Endothelial cell of umbilical vein (primary cell): ENCODE measurements at regions not wholly inside any gene's neighbourhood (a gene's known extent, or its start where the extent isn't known, plus 50 kb on each side); places are given as distances from the start of the nearest gene placed in this dataset.

ENCODE experiments used
- BruUV-seq: library from RNA; stranded (reverse); fragments of 400-500 nt; replicated peaks from 2 replicates; lab custom pipeline; 2021; lab: Mats Ljungman, UMichigan
- CTCF ChIA-PET: fragments of 300-600, 350-600 bp; sonication (Branson Sonifier 250); formaldehyde crosslinking; loops from one replicate; lab custom pipeline; 2021; ENCODE audit warnings: antibody characterized with exemption, inconsistent platforms; lab: Charles Lee
- POLR2A ChIA-PET: fragments of 300-600, 350-600 bp; sonication (Branson Sonifier 250); formaldehyde crosslinking; loops from one replicate; lab custom pipeline; 2021; ENCODE audit warnings: antibody characterized with exemption, inconsistent platforms; lab: Charles Lee
- DNase-seq: peaks from one replicate; pipeline ENCODE4 v3.0.0-alpha.2; 2011; ENCODE audit warnings: low read depth, low spot score
- FAIRE-seq: peaks from 2 replicates; lab custom pipeline; 2011; peaks lifted over from hg19 to GRCh38; lab: Jason Lieb, UNC
- H2AFZ ChIP-seq: 2 replicates; pipeline ENCODE4 v1.6.0; 2012; ENCODE audit warnings: low read depth, low read length, control low read depth, inconsistent platforms
- H3K27ac ChIP-seq: 2 replicates; pipeline ENCODE4 v1.5.1; 2011; ENCODE audit warnings: low read depth, mild to moderate bottlenecking, control low read depth, low read length, moderate library complexity; ENCODE audit not compliant: insufficient read depth
- H3K27me3 ChIP-seq, 2 experiments: 2 replicates each; pipeline versions ENCODE4 v1.6.0 to v1.6.1; 2011; ENCODE audit warnings: low read length in 2 of 2, mixed read lengths in 1 of 2; ENCODE audit not compliant: control insufficient read depth in 2 of 2, insufficient read depth in 2 of 2
- H3K36me3 ChIP-seq, 2 experiments: 2 replicates in 1 of 2; 3 replicates in 1 of 2; pipeline ENCODE4 v1.5.1; 2011; ENCODE audit warnings: low read length in 2 of 2, mild to moderate bottlenecking in 1 of 2, moderate library complexity in 1 of 2; ENCODE audit not compliant: control insufficient read depth in 2 of 2, insufficient read depth in 2 of 2; ENCODE audit errors: extremely low read depth in 1 of 2
- H3K4me1 ChIP-seq: 3 replicates; pipeline ENCODE4 v1.5.1; 2011; ENCODE audit warnings: mild to moderate bottlenecking, low read length; ENCODE audit not compliant: control insufficient read depth, insufficient read depth; ENCODE audit errors: extremely low read depth
- H3K4me2 ChIP-seq: 2 replicates; pipeline ENCODE4 v1.6.1; 2011; ENCODE audit warnings: low read length, control low read depth, mixed read lengths; ENCODE audit not compliant: insufficient read depth
- H3K4me3 ChIP-seq, 3 experiments: fragments of 200-600 bp in 1 of 3; sonication (generic), shearing (Covaris generic) in 1 of 3; replicated peaks in 1 of 3; 2 replicates each; pipeline ENCODE4 v1.5.1; 2011 to 2016; ENCODE audit warnings: control low read depth in 3 of 3, low read length in 3 of 3, mild to moderate bottlenecking in 2 of 3, inconsistent platforms in 1 of 3, low read depth in 1 of 3, moderate library complexity in 1 of 3; ENCODE audit not compliant: insufficient read depth in 1 of 3
- H3K79me2 ChIP-seq: 2 replicates; pipeline ENCODE4 v1.6.0; 2012; ENCODE audit warnings: low read length, inconsistent platforms; ENCODE audit not compliant: control insufficient read depth, insufficient read depth
- H3K9ac ChIP-seq: replicated peaks from 2 replicates; pipeline ENCODE3; 2011; ENCODE audit warnings: low read length, control low read depth; ENCODE audit not compliant: insufficient read depth; ENCODE audit errors: extremely low read depth
- H3K9me1 ChIP-seq: replicated peaks from 3 replicates; pipeline ENCODE4 v1.6.0; 2011; ENCODE audit warnings: mild to moderate bottlenecking, low read length; ENCODE audit not compliant: control insufficient read depth, insufficient read depth; ENCODE audit errors: extremely low read depth
- H3K9me3 ChIP-seq: replicated peaks from 2 replicates; pipeline ENCODE4 v1.5.1; 2012; ENCODE audit warnings: low read length, inconsistent platforms; ENCODE audit not compliant: control insufficient read depth, insufficient read depth
- H4K20me1 ChIP-seq: replicated peaks from 2 replicates; pipeline ENCODE3; 2011; ENCODE audit warnings: mild to moderate bottlenecking, low read length; ENCODE audit not compliant: control insufficient read depth, insufficient read depth; ENCODE audit errors: extremely low read depth
- CTCF ChIP-seq, 2 donors: IDR thresholded peaks; 1 replicate in 1 of 2; 2 replicates in 1 of 2; pipeline ENCODE4 v1.5.1; 2011; ENCODE audit warnings: low read length in 2 of 2, mild to moderate bottlenecking in 2 of 2, moderate library complexity in 2 of 2, control low read depth in 1 of 2, inconsistent platforms in 1 of 2, low read depth in 1 of 2; ENCODE audit not compliant: insufficient read depth in 1 of 2; ENCODE audit errors: extremely low read depth in 1 of 2
- EZH2 ChIP-seq: IDR thresholded peaks from 2 replicates; pipeline ENCODE4 v1.6.1; 2012; ENCODE audit warnings: borderline replicate concordance, low read depth, mild to moderate bottlenecking, moderate library complexity, low read length, inconsistent platforms; ENCODE audit not compliant: severe bottlenecking
- FOS ChIP-seq: IDR thresholded peaks from 2 replicates; pipeline ENCODE4 v1.6.1; 2011; ENCODE audit warnings: mild to moderate bottlenecking, low read length, moderate library complexity, borderline replicate concordance; ENCODE audit not compliant: insufficient read depth
- GATA2 ChIP-seq: IDR thresholded peaks from 2 replicates; pipeline ENCODE4 v1.7.0; 2011; ENCODE audit warnings: low read depth, mild to moderate bottlenecking, moderate library complexity, mixed read lengths, low read length; ENCODE audit not compliant: insufficient read length, insufficient read depth
- MAX ChIP-seq: IDR thresholded peaks from 2 replicates; pipeline ENCODE4 v1.6.1; 2011; ENCODE audit not compliant: insufficient read depth, insufficient read length
- MYC ChIP-seq: IDR thresholded peaks from one replicate; pipeline ENCODE4 v1.6.1; 2011; ENCODE audit warnings: mild to moderate bottlenecking, low read depth, low read length
- POLR2A ChIP-seq: IDR thresholded peaks from 2 replicates; pipeline ENCODE4 v1.6.1; 2012; ENCODE audit warnings: low read depth, mild to moderate bottlenecking, control low read depth, low read length
- POLR2AphosphoS5 ChIP-seq: IDR thresholded peaks from 2 replicates; pipeline ENCODE4 v1.6.1; 2012; ENCODE audit warnings: low read depth, mild to moderate bottlenecking, control low read depth, low read length, moderate library complexity; ENCODE audit not compliant: insufficient read depth
- dilution Hi-C: fragments of 300-500 bp; cut with MboI; formaldehyde crosslinking; loops from one replicate; pipeline ENCODE4 v1.15.0; 2019; ENCODE audit warnings: low sequenced_read_pairs; ENCODE audit not compliant: extremely low pct_ligation_motif_present
- intact Hi-C: fragments of 100-400 bp; cut with micrococcal nuclease; formaldehyde crosslinking; loops from one replicate; pipeline ENCODE4 v1.10.0; 2022

DNA sequence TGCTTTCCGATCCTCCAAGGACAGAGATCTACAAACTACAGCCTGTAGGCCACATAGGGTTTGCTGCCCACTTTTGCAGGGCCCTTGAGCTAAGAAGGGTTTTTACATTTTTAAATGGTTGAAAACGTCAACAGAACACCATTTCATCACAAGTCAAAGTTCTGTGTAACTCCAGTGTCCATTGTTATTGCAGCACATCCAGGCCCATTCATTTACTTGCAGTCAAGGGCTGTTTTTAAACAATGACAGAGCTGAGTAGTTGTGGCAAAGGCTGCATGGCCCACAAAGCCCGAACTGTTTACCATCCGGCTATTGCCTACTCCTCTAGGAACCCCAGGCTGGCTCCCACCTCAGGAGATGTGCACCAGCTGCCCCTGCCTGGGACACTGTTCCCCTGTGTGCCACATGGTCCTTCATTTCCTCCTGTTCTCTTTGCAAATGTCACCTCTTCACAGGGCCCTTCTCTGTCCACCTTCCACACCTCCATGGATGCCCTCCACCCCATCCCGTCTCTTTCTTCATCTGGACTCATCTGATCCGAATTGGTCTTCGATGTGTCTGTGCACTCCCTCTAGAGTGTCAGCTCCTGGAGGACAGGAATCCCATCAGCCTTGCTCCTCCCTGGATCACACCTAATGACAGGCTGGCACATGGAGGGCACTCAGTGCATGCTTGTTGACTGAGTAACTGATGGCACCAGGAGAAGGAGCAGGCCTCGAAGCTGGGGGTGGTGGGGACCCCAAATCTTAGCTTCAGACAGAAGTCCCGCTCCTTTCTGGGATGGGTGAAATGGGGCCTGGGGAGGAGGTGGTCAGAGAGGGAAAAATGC is 69.5 kb upstream of the IQSEC1 start:
- Histone ChIP-seq H2AFZ (no peak overlapping the region), H3K27ac (no peak overlapping the region), H3K9me1 (no peaks in the 10 kb centered on the region), H3K27me3 (no peaks in the 10 kb centered on the region), H4K20me1 (no peaks in the 10 kb centered on the region), H3K79me2 (no peaks in the 10 kb centered on the region), H3K4me1 (no peaks in the 10 kb centered on the region), H3K9me3 (no peaks in the 10 kb centered on the region), H3K4me3 (no peak overlapping the region), H3K9ac (no peak overlapping the region), H3K36me3 (no peaks in the 10 kb centered on the region), H3K4me2 (no peak overlapping the region)
- TF ChIP-seq FOS (no peak), GATA2 (no peak), MAX (no peak), EZH2 (no peak), POLR2A (no peak), POLR2AphosphoS5 (no peak)
- FAIRE-seq, result no peak
- dilution Hi-C loops (no loop called here), intact Hi-C loops (no loop called here)
- ChIA-PET POLR2A (no interaction called here), CTCF (no interaction called here)
- DNase-seq, result no peak
- no TSS peak for BruUV-seq

- Histone ChIP-seq H2AFZ (no peak overlapping the region), H3K79me2 (no peaks in the 10 kb centered on the region), H3K9ac (no peak overlapping the region), H3K4me1 (no peaks in the 10 kb centered on the region), H3K9me3 (no peaks in the 10 kb centered on the region), H3K36me3 (no peaks in the 10 kb centered on the region), H4K20me1 (no peaks in the 10 kb centered on the region), H3K4me3 (no peak overlapping the region), H3K27me3 (no peaks in the 10 kb centered on the region), H3K4me2 (no peak overlapping the region), H3K9me1 (no peaks in the 10 kb centered on the region), H3K27ac (no peak overlapping the region)
- TF ChIP-seq EZH2 (no peak), GATA2 (no peak), MYC (no peak), POLR2A (no peak), POLR2AphosphoS5 (no peak), MAX (no peak), FOS (no peak), CTCF (IDR thresholded peaks at IDR 0.05; ENCODE audit: extremely low read depth in 1 of 2, insufficient read depth in 1 of 2, low read depth in 1 of 2, low read length in 2 of 2) (no peak)
- DNase-seq (no peak), FAIRE-seq (no peak)
- BruUV-seq, result no TSS peak
- dilution Hi-C loops (no loop called here), intact Hi-C loops (no loop called here)
- ChIA-PET POLR2A (no interaction called here), CTCF (interaction anchor here (0.8 kb wide), 1 partner anchor 50 kb away, joined by 3 read pairs; no protein-coding TSS in a partner anchor)
Observed at GRCh38 chr3:13141991-13142412, 68.8 kb upstream of the IQSEC1 start.
